Testis (tissue), 2 donors: ENCODE measurements at regions not wholly inside any gene's neighbourhood (a gene's known extent, or its start where the extent isn't known, plus 50 kb on each side); places are given as distances from the start of the nearest gene placed in this dataset.

Experiments
- POLR2A ChIP-seq: fragments of 450-650 bp; IDR thresholded peaks from one replicate; pipeline ENCODE4 v1.6.1; 2017; ENCODE audit warnings: antibody characterized with exemption, mild to moderate bottlenecking, moderate library complexity
- TF ChIP-seq, protein P1 (sequence below), 3 experiments: fragments of 450-650 bp in 2 of 3; fragments of 200-600 bp in 1 of 3; sonication (generic) in 1 of 3; IDR thresholded peaks; one replicate each; pipeline ENCODE4 v1.5.1; 2016 to 2019; ENCODE audit warnings: antibody characterized with exemption in 3 of 3, mild to moderate bottlenecking in 2 of 3, moderate library complexity in 1 of 3

DNA sequence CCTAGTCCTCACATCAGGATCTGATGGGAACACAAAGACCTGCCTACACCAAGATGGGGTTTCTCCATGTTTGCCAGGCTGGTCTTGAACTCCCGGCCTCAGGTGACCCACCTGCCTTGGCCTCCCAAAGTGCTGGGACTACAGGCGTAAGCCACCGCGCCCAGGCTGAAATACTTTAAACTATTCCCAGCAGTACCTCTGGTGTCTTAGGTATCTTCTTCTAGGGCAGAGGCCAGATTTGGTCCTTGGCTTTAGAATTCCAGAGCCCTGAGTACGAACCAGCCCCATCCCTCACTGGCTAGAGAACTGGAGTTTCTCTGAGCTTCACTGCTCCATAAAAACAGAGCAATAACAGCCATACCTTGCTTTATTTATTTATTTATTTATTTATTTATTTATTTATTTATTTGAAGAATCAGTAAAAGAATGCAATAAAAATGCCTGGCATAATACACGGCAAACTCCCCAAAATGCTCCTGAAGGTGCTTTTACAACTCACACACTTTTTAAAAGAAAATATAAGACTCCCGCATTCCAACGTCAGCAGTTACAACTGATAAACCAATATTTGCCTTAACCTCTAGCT lies 312.1 kb downstream of the TFAP2C start:
- TF ChIP-seq POLR2A: no peak
- TF ChIP-seq, protein P1, sequence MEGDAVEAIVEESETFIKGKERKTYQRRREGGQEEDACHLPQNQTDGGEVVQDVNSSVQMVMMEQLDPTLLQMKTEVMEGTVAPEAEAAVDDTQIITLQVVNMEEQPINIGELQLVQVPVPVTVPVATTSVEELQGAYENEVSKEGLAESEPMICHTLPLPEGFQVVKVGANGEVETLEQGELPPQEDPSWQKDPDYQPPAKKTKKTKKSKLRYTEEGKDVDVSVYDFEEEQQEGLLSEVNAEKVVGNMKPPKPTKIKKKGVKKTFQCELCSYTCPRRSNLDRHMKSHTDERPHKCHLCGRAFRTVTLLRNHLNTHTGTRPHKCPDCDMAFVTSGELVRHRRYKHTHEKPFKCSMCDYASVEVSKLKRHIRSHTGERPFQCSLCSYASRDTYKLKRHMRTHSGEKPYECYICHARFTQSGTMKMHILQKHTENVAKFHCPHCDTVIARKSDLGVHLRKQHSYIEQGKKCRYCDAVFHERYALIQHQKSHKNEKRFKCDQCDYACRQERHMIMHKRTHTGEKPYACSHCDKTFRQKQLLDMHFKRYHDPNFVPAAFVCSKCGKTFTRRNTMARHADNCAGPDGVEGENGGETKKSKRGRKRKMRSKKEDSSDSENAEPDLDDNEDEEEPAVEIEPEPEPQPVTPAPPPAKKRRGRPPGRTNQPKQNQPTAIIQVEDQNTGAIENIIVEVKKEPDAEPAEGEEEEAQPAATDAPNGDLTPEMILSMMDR (IDR thresholded peaks at IDR 0.05): no peak
